ENCODE measurements at regions not wholly inside any gene's neighbourhood (a gene's known extent, or its start where the extent isn't known, plus 50 kb on each side); places are given as distances from the start of the nearest gene placed in this dataset.

DNA sequence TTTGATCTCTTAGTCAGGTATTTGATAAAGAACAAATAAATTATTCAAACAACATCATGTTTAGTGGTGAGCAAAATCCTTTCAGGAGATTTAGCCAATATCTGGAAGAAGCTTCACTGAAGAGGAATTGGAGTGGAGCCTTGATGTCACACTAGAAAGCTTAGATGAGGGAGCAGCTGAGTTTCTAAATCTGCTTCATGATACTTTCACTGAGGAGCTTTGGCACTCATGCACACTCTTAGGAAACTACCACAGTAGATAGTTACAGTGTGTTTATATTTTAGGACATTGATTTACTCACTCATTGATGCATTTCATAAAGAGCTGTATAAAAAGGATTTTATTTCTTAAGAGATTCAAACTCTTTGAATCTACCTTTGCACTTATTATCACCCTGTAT is 366.2 kb upstream of the BTBD3 start:
- DNase-seq, result no peak

GRCh38 chr20:11553603-11554002 is 364.1 kb upstream of the BTBD3 start:
- DNase-seq, result peak; percentile 26 to 38

GRCh38 chr20:11555510-11555909 is 362.2 kb upstream of the BTBD3 start:
- DNase-seq, result no peak

GRCh38 chr20:11556410-11556809 is 361.3 kb upstream of the BTBD3 start:
- no peak for DNase-seq

DNA sequence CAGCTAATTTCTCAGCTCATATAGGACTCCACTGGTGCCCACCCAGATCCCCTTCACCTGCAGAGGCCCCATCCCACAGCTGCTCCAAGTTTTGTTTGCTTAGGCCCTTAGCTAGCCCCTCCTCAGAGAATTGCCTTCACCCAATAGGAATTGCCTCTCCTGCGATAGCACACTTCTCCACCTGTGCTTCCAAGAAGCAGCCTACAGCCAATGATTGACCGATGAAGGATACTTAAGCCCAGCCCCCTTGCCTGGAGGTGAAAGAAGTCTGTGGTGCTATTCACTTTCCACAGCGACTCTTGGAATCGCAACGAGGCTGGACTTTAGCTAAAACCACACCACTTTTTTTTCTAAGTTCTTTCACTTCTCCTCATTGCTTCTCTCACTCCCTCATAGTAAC is 353.2 kb upstream of the BTBD3 start:
- DNase-seq, result no peak

DNA sequence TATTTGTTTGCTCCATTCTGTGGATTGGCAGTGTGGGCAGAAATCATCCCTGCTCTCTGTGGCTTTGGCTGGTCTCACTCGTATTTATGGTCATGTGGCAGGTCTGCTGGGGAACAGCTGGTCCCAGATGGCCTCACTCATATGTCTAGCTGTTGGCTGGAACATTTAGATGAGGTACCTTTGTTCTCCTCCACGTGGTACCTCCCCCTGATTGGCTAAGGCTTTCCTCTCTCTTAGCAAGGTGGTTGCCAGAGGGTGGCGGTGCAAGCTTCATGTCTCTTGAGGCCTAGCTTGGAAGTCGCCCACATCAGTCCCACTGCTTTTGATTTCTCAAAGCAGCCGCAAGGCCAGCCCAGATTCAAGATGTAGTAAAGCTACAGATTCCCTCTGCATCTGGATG is 348.5 kb upstream of the BTBD3 start:
- DNase-seq, result no peak

- DNase-seq, result no peak
Observed at GRCh38 chr20:11573507-11573906, 344.2 kb upstream of the BTBD3 start.

DNA sequence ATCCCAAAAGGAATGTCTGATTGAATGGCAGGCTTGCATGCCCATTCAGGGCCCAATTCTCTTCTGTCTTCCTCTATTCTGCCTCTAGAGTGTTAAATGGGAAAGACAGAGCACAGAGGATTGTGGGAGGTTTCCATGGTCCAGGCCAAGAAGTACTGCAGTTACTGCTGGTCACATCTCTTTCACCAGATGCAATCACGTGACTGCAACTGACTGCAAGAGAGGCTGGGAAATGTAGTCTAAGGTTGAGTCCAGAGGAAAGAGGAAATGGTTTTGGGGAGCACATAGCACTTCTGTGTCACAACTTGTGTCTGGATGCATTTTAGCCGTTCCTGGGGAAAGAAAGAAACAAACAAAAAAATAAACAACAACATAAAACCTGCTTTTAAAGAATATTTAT is 336.4 kb upstream of the BTBD3 start:
- DNase-seq, result no peak

DNA sequence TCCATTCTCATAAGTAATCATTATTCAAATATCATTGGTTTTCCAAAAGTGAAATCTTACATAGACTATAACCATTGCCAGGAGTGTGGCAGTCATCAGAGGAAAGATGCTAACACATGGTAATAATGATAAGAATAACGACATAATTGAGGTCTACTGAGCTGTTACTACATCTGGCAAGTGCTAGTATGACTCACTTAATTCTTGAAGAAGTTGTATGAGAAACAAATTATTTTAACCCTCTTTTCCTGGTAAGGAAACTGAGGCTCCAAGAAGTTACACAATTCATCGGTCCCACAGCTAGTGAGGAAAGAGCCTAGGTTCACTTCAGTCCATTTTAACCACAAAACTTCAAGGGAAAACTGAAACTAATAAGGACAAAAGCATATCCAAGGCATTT is 335.6 kb upstream of the BTBD3 start:
- no peak for DNase-seq

DNA sequence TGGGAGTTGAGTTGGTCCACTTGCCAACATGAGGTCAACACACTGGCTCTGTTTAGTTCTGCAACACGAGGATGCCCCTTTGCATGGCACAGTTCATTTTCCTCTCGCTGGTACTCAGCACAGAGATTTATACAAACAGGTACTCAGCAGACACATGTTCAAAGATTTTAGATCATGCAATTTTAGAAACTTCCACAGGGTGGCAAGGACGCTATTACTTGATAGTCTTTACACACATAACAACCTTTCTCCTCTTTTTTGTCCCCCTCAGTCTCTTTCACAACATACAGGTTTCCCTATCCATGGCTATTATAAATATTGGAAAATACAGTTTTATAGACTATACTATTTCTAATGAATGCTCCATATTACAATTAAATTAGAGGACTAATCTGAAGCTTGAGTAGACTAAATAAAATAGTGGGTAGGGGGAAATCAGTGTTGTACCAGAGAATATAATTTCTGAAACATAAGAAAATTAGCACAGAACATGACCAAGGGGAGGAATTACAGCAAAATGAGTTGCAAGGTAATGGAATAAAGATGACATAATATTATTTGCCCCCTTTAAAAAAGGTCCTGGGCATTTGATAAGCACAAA is 331.8 kb upstream of the BTBD3 start:
- peak; percentile 25 to 38 for DNase-seq

GRCh38 chr20:11588875-11589274 is 328.8 kb upstream of the BTBD3 start:
- DNase-seq, result no peak

- no peak for DNase-seq
Observed at GRCh38 chr20:11591965-11592364, 325.7 kb upstream of the BTBD3 start.

DNA sequence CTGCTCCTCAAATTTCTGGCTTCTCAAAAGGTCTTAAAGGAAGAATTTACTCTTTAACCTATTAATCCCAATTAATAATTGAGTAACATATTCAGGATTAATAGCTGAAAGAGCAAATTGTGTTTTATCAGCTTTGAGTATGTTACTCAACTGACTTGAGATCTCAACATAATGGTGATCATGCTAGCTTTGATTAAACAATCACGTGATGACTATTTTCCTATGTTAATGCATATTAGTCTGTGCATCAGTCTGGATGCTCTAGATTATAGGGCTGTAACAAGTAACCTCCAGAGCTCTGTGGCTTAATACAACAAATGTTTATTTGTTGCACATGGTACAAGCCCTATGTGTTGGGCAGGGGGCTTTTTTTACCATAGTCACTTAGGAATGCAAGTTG is 313.4 kb upstream of the BTBD3 start:
- DNase-seq, result no peak

DNA sequence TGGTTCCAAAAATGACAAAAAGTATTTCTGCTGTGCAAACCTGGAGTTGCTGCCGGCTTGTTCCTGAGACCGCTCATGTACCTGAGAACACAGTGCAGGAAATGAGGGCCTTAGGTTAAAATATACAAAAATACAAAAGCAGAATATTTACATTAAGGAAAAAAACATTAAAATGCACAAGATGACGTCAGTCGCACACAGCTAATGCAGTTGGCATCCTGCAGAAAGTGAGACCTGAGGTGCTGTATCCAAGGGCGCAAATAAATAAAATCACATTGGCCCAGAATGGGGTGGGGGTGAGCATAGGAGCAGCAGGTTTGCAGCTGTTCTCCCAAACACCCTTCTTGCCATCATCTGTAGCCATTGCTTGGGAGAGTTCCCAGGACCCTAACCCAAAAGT is 310.6 kb upstream of the BTBD3 start:
- DNase-seq, result no peak

GRCh38 chr20:11608736-11609135 is 309.0 kb upstream of the BTBD3 start:
- DNase-seq, result no peak

- DNase-seq, result no peak
Observed at GRCh38 chr20:11624704-11625103, 293.0 kb upstream of the BTBD3 start.

DNA sequence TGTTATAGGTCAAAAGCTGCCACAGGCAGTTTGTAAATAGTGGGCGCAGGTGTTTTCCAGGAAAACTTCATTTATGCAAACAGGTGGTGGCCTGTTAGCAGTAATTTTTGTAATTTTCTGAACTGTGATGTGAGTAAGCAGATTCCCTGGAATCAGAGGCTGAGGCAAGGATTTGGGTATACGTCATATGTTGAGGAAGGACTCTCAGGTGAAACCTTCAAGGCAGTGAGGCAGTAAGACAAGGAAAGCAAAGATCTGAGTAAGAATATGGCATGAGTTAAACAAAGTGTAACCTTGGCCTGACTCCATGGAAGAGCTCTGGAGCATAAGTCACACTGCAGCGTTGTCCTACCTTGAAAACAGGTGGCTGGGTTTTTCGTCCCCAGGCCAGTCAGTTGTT is 291.1 kb upstream of the BTBD3 start:
- DNase-seq, result no peak

GRCh38 chr20:11642866-11643265 is 274.8 kb upstream of the BTBD3 start:
- DNase-seq, result no peak

- DNase-seq, result no peak
Observed at GRCh38 chr20:11646359-11646758, 271.3 kb upstream of the BTBD3 start.

GRCh38 chr20:11650566-11650965 is 267.1 kb upstream of the BTBD3 start:
- DNase-seq, result no peak

DNA sequence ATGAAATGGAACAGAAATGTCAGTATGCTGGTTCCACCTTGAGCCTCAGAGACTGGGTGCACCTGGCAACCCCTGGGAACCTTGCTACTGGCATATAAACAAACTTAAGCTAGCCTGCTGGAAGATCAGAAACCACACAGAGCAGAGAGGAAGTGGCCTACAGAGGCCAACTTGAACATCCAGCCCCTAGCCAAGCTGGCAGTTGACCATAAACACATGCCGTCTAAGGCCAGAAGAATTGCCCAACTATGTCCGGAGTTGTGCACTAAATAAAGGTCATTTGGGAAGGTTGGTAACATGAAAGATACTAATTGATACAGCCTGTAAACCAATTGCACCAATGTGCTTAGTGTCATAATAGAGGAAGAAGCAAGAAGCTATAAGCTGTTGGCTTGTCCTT is 266.6 kb upstream of the BTBD3 start:
- no peak for DNase-seq

DNA sequence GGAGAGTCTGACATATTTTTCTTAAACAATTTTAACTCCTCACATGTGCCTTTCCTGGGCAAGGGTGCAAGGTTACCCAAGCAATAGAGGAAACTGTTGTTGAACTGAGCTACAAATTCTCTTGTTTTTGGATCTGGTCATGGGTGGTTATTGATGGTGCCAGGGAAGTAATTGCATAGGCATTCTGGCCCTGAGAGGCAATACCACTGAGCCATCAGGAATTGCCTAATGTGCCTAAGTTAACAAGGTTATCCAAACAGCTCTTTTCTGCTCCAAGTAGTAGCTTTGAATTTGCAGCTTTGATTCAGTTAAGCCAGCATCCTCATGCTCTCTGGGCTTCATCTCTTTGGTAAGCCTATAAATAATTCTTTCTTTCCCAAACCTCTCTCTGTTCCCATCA is 266.0 kb upstream of the BTBD3 start:
- DNase-seq, result no peak

GRCh38 chr20:11652128-11652527 is 265.6 kb upstream of the BTBD3 start:
- no peak for DNase-seq

DNA sequence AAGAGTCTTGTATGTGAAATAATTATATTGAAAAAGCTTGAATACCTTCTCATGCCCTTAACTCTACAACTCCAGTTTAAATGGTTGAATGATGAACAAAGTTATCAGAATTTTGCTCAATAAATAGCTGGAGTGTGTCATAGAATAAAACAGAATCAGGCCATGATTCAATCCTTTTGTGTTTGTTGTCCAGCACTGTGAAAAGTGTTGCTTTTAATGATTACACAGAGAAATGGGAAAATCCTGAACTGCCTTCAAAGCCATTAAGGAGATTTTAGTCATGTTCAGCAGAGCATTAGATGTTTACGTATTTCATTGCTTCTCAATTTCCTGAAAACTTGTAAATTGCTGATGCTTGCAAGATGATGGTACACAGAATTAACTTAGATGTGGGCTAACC is 262.9 kb upstream of the BTBD3 start:
- no peak for DNase-seq

GRCh38 chr20:11660673-11661072 is 257.0 kb upstream of the BTBD3 start:
- no peak for DNase-seq

GRCh38 chr20:11671015-11671511 is 246.6 kb upstream of the BTBD3 start:
- DNase-seq, result no peak
